Epidermal melanocyte (primary cell): ENCODE measurements at regions not wholly inside any gene's neighbourhood (a gene's known extent, or its start where the extent isn't known, plus 50 kb on each side); places are given as distances from the start of the nearest gene placed in this dataset.
"Not testable (repeated sequence)": the region's sequence is repeated elsewhere in the genome, so short reads cannot be mapped to it uniquely, and the experiment has no call there.

ENCODE experiments used
- DNase-seq: peaks from one replicate; pipeline ENCODE4 v3.0.0; 2011; ENCODE audit warnings: low spot score; ENCODE audit not compliant: insufficient read length

GRCh38 chr5:15338546-15338945, 161.4 kb upstream of the FBXL7 start:
- no peak for DNase-seq

DNA sequence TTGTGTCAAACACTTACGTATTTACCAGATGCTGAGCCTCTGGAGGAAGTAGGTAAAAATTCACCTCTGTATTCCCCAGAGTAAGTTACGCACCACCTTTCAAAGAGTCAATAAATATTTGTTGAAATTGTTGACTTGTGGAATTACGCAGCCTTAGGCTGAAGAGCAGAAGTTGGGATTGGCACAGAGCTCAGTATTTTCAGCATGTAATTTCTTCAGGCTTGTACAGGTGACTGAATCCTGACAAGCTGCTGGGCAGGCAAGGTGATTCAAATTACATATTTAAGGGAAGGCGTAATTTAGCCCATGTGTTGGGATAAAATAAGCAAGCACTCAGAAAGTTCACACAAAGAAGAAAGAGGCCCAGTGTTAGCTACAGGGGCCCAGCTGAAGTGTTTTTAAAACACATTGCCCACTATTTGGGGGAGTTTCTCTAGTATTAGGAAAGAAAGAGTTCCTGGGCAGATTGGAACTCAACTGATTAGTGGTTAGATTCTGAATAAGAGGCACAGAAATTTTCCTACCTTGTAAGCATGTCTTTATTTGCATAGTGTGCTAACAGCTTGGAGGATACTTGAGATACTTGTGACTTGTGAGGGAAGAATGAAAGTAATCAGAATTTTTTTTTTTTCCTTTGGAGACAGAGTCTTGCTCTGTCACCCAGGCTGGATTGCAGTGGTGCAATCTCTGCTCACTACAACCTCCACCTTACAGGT, 165.3 kb upstream of the FBXL7 start:
- DNase-seq = no peak

GRCh38 chr5:15333091-15333490, 166.9 kb upstream of the FBXL7 start:
- DNase-seq = no peak

GRCh38 chr5:15326932-15327331, 173.0 kb upstream of the FBXL7 start:
- DNase-seq = no peak

DNA sequence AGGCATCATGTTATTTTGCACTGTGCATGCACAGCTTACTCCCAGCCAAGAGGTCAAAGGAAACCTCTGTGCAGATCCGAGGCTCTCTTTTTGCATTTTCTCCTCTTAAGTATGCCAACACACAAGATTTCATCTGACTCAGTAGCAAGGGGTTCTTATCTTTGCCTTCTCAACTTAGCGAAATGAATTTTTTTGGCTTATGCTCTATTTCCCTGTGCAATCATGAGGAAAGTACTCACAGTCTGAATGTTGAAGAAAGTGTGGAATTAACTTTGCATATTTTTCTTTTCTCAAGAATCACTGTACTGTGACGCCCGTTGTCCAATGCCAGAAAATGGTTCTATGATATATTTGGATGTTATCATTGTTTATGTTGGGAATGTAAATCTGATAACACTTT, 173.5 kb upstream of the FBXL7 start:
- DNase-seq = no peak

DNA sequence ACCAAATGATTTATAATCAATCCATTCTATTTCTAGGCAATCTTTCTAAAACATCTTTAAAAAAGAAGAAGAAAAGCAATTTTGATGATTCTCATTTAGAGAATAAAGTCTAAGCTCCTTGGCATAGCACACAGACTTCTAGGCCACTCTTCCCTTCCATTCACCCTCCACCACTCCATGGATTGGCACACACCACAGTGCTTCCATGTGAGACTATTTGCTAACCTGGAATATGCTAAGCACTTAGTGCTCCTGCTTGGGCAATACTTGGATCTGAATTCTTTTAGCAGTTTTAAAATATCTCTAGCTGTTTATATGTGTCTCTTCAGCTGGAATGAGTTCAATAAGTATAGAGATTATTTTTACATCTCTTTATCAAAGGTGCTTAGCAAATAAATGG, 177.6 kb upstream of the FBXL7 start:
- DNase-seq = no peak

DNA sequence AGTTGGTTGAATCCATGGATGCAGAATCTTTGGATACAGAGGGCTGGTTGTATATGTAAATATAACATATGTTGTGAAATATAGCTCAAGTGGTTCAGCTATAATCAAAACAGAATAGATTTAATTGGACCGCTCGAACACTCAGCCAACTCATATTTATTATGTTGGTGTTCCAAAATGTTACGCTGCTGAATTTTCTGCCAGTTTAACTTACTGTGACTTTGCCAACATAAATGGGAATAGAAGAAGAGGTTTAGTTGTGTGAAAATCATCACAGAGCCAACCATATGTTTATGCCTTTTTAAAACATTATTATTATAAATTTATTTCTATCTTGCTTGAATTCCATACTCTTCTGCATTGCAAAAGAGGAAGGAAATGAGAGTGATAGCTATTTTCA, 178.2 kb upstream of the FBXL7 start:
- no peak for DNase-seq

DNA sequence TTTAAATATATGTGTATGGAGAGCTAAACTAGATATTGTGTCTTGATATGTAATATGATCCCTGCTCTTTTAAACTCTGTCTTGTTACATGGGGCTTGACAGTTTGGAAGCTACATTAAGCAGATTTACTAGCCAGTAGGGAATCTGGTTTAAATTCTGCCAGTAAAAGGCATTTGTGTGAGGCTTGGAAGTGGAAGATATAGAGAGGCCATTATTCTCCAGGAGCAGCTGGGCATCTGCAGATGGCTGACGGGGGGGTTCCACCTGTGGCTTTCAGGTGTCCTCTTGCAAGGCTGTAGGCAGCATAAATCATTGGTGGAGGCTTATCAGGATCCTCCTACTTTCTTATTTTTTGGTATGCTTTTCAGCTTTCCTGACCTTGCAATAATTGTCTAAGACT, 179.1 kb upstream of the FBXL7 start:
- DNase-seq = no peak

- DNase-seq = no peak
These were observed 194.8 kb upstream of the FBXL7 start for GRCh38 chr5:15304914-15305834.

GRCh38 chr5:15304066-15304731, 195.8 kb upstream of the FBXL7 start:
- DNase-seq = no peak

DNA sequence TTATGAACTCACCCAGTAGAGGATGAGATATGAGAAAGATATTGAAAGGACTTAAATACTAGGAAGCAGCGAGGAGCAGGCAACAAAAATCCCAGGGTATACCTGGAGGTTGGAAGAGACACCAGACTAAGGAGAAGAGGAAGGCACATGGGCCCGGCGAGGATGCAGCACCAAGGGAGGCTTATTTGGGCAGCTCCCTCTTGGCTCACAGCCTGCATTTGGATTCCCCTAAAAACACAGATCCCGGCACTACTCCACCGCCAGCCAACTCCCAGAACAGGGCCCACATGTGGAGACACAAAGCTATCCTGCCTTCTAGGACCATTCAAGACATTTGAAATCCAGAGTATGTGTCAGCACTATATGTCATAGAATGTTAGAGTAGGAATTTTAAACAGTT, 199.8 kb upstream of the FBXL7 start:
- DNase-seq = no peak

GRCh38 chr5:15290953-15291352, 209.0 kb upstream of the FBXL7 start:
- no peak for DNase-seq

DNA sequence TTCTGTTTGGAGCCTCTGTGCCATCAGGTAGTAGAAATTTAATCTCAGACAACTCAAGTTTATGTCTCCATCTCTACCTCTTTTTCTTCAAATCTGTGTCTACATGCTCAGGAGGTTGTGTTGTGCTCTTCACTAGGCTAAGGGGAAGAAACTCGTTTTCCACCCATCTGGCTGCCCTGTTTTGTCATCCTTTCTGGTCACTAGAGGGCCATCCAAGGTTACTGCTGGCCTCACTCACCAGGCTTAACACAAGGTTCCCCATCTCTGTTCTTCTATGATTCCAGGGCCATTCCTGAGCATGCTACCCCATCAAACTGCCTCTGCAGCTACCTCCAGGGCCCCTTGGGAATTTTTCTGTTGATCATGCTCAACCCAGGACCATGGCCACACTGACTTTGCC, 213.3 kb upstream of the FBXL7 start:
- DNase-seq = no peak

GRCh38 chr5:15285901-15286583, 213.9 kb upstream of the FBXL7 start:
- DNase-seq = no peak

DNA sequence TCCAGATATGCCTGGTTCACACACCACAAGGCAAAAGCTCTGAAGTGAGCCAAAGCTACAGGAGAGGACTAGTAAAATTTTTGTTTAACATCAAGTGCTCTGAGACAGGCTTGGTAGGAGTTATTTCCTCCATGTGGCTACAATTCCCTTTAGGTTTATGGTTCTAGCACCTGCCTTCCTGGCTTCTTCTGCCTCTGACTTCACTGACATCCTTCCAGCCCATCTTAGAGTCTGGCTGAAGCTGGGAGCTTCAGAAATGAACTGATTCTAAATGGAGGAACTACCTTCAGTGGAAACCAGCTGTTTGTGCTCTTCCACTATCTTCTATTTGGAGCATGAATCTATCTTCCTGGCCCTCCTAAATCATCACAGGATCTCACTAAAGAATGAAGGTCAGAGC, 215.3 kb upstream of the FBXL7 start:
- no peak for DNase-seq

GRCh38 chr5:15283076-15283475, 216.9 kb upstream of the FBXL7 start:
- no peak for DNase-seq

GRCh38 chr5:15282611-15283010, 217.4 kb upstream of the FBXL7 start:
- DNase-seq = no peak

DNA sequence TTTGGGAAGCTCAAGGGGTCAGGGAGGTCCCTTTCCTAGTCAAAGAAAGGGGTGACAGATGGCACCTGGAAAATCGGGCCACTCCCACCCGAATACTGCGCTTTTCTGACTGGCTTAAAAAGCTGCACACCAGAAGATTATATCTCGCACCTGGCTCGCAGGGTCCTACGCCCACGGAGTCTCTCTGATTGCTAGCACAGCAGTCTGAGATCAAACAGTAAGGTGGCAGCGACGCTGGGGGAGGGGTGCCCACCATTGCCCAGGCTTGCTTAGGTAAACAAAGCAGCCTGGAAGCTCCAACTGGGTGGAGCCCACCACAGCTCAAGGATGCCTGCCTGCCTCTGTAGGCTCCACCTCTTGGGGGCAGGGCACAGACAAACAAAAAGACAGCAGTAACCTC, 228.4 kb upstream of the FBXL7 start:
- DNase-seq = not testable (repeated sequence)

GRCh38 chr5:15267966-15268365, 232.0 kb upstream of the FBXL7 start:
- DNase-seq = peak; percentile 87

GRCh38 chr5:15266841-15267240, 233.1 kb upstream of the FBXL7 start:
- no peak for DNase-seq

- no peak for DNase-seq
These were observed 233.8 kb upstream of the FBXL7 start for GRCh38 chr5:15266229-15266628.

- no peak for DNase-seq
These were observed 236.0 kb upstream of the FBXL7 start for GRCh38 chr5:15263942-15264341.
